GM23338 (cell line): ENCODE measurements at regions not wholly inside any gene's neighbourhood (a gene's known extent, or its start where the extent isn't known, plus 50 kb on each side); places are given as distances from the start of the nearest gene placed in this dataset.

Experiments used
- ATAC-seq: fragments of 200-7000 bp; cut with Tn5 transposase; 3 replicates; pipeline ENCODE4 v1.9.1; 2020
- DNase-seq: peaks from one replicate; pipeline ENCODE4 v3.0.0-alpha.2; 2015; ENCODE audit warnings: low spot score
- H2AFZ ChIP-seq: fragments of 200-600 bp; sonication (generic); 2 replicates; pipeline ENCODE4 v1.8.0; 2016; ENCODE audit warnings: antibody characterized with exemption, mild to moderate bottlenecking, moderate library complexity
- H3F3A ChIP-seq: fragments of 200-600 bp; sonication (generic); replicated peaks from 2 replicates; pipeline ENCODE4 v1.8.0; 2017; ENCODE audit warnings: antibody characterized with exemption, mixed run types, low read depth
- H3K27ac ChIP-seq: fragments of 200-600 bp; sonication (generic); 2 replicates; pipeline ENCODE4 v1.6.1; 2016; ENCODE audit warnings: low read depth
- H3K27me3 ChIP-seq: fragments of 200-600 bp; sonication (generic); 2 replicates; pipeline ENCODE4 v1.8.0; 2016; ENCODE audit warnings: mild to moderate bottlenecking, mixed run types, moderate library complexity; ENCODE audit not compliant: insufficient read depth
- H3K36me3 ChIP-seq: fragments of 200-600 bp; sonication (generic); 2 replicates; pipeline ENCODE4 v1.8.0; 2016; ENCODE audit warnings: mild to moderate bottlenecking; ENCODE audit not compliant: insufficient read depth
- H3K4me1 ChIP-seq: fragments of 200-600 bp; sonication (generic); 2 replicates; pipeline ENCODE4 v1.8.0; 2016; ENCODE audit warnings: mild to moderate bottlenecking, moderate library complexity; ENCODE audit not compliant: insufficient read depth
- H3K4me2 ChIP-seq: fragments of 200-600 bp; sonication (generic); 2 replicates; pipeline ENCODE4 v1.7.1; 2017; ENCODE audit warnings: mixed run types
- H3K4me3 ChIP-seq: fragments of 200-600 bp; sonication (generic); 2 replicates; pipeline ENCODE4 v1.6.1; 2016; ENCODE audit warnings: mixed run types
- H3K79me2 ChIP-seq: fragments of 200-600 bp; sonication (generic); replicated peaks from 2 replicates; pipeline ENCODE4 v1.8.0; 2017; ENCODE audit warnings: mild to moderate bottlenecking; ENCODE audit not compliant: insufficient read depth
- H3K9me2 ChIP-seq: fragments of 200-600 bp; sonication (generic); 2 replicates; pipeline ENCODE4 v1.8.0; 2017; ENCODE audit not compliant: insufficient read depth
- H4K20me1 ChIP-seq: fragments of 200-600 bp; sonication (generic); replicated peaks from 2 replicates; pipeline ENCODE4 v1.8.0; 2017; ENCODE audit warnings: mild to moderate bottlenecking; ENCODE audit not compliant: insufficient read depth
- H3K27ac Mint-ChIP-seq: 2 replicates; pipeline ENCODE4 v1.8.0; 2020; ENCODE audit warnings: inconsistent platforms, mild to moderate bottlenecking, moderate library complexity, mixed read lengths
- H3K27me3 Mint-ChIP-seq: 3 replicates; pipeline ENCODE4 v1.8.0; 2022; ENCODE audit warnings: low read depth, mild to moderate bottlenecking, moderate library complexity, mixed read lengths, inconsistent platforms; ENCODE audit not compliant: insufficient read depth, poor library complexity
- H3K36me3 Mint-ChIP-seq: 3 replicates; pipeline ENCODE4 v1.8.0; 2021; ENCODE audit warnings: low read depth, mild to moderate bottlenecking, inconsistent platforms, moderate library complexity, mixed read lengths
- H3K4me1 Mint-ChIP-seq: 3 replicates; pipeline ENCODE4 v1.8.0; 2020; ENCODE audit warnings: mild to moderate bottlenecking, inconsistent platforms, mixed read lengths
- H3K4me3 Mint-ChIP-seq: 3 replicates; pipeline ENCODE4 v1.8.0; 2021; ENCODE audit warnings: moderate library complexity, mild to moderate bottlenecking, inconsistent platforms, mixed read lengths
- H3K9me3 Mint-ChIP-seq: 3 replicates; pipeline ENCODE4 v1.8.0; 2020; ENCODE audit warnings: moderate library complexity, mild to moderate bottlenecking, inconsistent platforms, mixed read lengths
- CREB1 ChIP-seq: fragments of 250-450 bp; sonication (Bioruptor Pico); IDR thresholded peaks from 2 replicates; pipeline ENCODE4 v1.5.0; 2020; ENCODE audit warnings: low read depth, mild to moderate bottlenecking, moderate library complexity
- CTCF ChIP-seq, 2 experiments: fragments of 200-600 bp in 1 of 2; sonication (generic) in 1 of 2; conservative IDR thresholded peaks; 2 replicates each; pipeline versions ENCODE4 v1.5.1 to v1.6.1; 2016 to 2017; ENCODE audit warnings: antibody characterized with exemption in 2 of 2, low read depth in 2 of 2, mild to moderate bottlenecking in 2 of 2, moderate library complexity in 1 of 2
- ETS1 ChIP-seq: IDR thresholded peaks from 2 replicates; pipeline ENCODE4 v1.6.1; 2016; ENCODE audit warnings: antibody characterized with exemption
- EZH2 ChIP-seq: fragments of 200-600 bp; sonication (generic); IDR thresholded peaks from one replicate; pipeline ENCODE4 v1.8.0; 2017; ENCODE audit warnings: antibody characterized with exemption, mild to moderate bottlenecking, low read depth; ENCODE audit not compliant: unreplicated experiment
- EZH2phosphoT487 ChIP-seq: fragments of 200-600 bp; sonication (generic); IDR thresholded peaks from one replicate; pipeline ENCODE4 v1.8.1; 2018; ENCODE audit warnings: antibody characterized with exemption; ENCODE audit not compliant: unreplicated experiment
- JUNB ChIP-seq: IDR thresholded peaks from one replicate; pipeline ENCODE4 v1.6.1; 2016; ENCODE audit warnings: antibody characterized with exemption; ENCODE audit not compliant: unreplicated experiment
- NANOG ChIP-seq: IDR thresholded peaks from 2 replicates; pipeline ENCODE4 v1.6.1; 2016; ENCODE audit warnings: antibody characterized with exemption, borderline replicate concordance
- POLR2AphosphoS5 ChIP-seq: IDR thresholded peaks from 2 replicates; pipeline ENCODE4 v1.6.1; 2016; ENCODE audit warnings: antibody characterized with exemption, low read depth
- REST ChIP-seq: IDR thresholded peaks from one replicate; pipeline ENCODE4 v1.6.1; 2018; ENCODE audit warnings: antibody characterized with exemption; ENCODE audit not compliant: unreplicated experiment
- STAT1 ChIP-seq: IDR thresholded peaks from one replicate; pipeline ENCODE4 v1.6.1; 2016; ENCODE audit warnings: antibody characterized with exemption; ENCODE audit not compliant: unreplicated experiment
- ZNF114 ChIP-seq: fragments of 250-450 bp; sonication (Bioruptor Pico); IDR thresholded peaks from 2 replicates; pipeline ENCODE4 v1.5.0; 2020; ENCODE audit warnings: mild to moderate bottlenecking, moderate library complexity
- ZNF331 ChIP-seq: fragments of 250-450 bp; sonication (Bioruptor Pico); IDR thresholded peaks from 2 replicates; pipeline ENCODE4 v1.5.0; 2020; ENCODE audit warnings: low read depth, mild to moderate bottlenecking, moderate library complexity
- ZNF462 ChIP-seq: fragments of 250-450 bp; sonication (Bioruptor Pico); IDR thresholded peaks from 2 replicates; pipeline ENCODE4 v1.5.0; 2020; ENCODE audit warnings: mild to moderate bottlenecking, moderate library complexity

GRCh38 chr9:101849102-101849707, 110.8 kb upstream of the GRIN3A start:
- H3K27me3 Mint-ChIP-seq = no peaks in the 10 kb centered on the region
- Histone ChIP-seq H3K79me2 (no peaks in the 10 kb centered on the region), H3K4me1 (no peaks in the 10 kb centered on the region), H3K27ac (no peak overlapping the region), H3K4me2 (no peak overlapping the region), H3F3A (no peaks in the 10 kb centered on the region), H4K20me1 (no peaks in the 10 kb centered on the region), H2AFZ (no peak overlapping the region), H3K36me3 (no peaks in the 10 kb centered on the region; the same call in 1 of the 2 replicates), H3K9me2 (no peaks in the 10 kb centered on the region), H3K4me3 (no peak overlapping the region), H3K27me3 (no peaks in the 10 kb centered on the region)
- no peak for TF ChIP-seq REST
- no peak for TF ChIP-seq POLR2AphosphoS5
- no peak for TF ChIP-seq ZNF462 (CRISPR knock-in tag)
- no peak for TF ChIP-seq ETS1
- no peak for TF ChIP-seq NANOG
- no peak for TF ChIP-seq CREB1 (CRISPR knock-in tag)
- no peak for TF ChIP-seq EZH2
- TF ChIP-seq ZNF114 (CRISPR knock-in tag) = no peak
- TF ChIP-seq STAT1 = no peak
- no peak for TF ChIP-seq EZH2phosphoT487
- no peak for TF ChIP-seq JUNB
- no peak for TF ChIP-seq ZNF331 (CRISPR knock-in tag)
- no peak for TF ChIP-seq CTCF (conservative IDR thresholded peaks at IDR 0.05; ENCODE audit: low read depth in 2 of 2)
- no peak for DNase-seq
- ATAC-seq = no peak
- H3K9me3 Mint-ChIP-seq = peaks cover 66% of the 10 kb centered on the region
- H3K36me3 Mint-ChIP-seq = no peaks in the 10 kb centered on the region
- H3K4me1 Mint-ChIP-seq = no peaks in the 10 kb centered on the region; the same call in 2 of the 3 replicates
- no peak overlapping the region for H3K4me3 Mint-ChIP-seq
- no peak overlapping the region for H3K27ac Mint-ChIP-seq
